ENCODE measurements at regions not wholly inside any gene's neighbourhood (a gene's known extent, or its start where the extent isn't known, plus 50 kb on each side); places are given as distances from the start of the nearest gene placed in this dataset.

DNA sequence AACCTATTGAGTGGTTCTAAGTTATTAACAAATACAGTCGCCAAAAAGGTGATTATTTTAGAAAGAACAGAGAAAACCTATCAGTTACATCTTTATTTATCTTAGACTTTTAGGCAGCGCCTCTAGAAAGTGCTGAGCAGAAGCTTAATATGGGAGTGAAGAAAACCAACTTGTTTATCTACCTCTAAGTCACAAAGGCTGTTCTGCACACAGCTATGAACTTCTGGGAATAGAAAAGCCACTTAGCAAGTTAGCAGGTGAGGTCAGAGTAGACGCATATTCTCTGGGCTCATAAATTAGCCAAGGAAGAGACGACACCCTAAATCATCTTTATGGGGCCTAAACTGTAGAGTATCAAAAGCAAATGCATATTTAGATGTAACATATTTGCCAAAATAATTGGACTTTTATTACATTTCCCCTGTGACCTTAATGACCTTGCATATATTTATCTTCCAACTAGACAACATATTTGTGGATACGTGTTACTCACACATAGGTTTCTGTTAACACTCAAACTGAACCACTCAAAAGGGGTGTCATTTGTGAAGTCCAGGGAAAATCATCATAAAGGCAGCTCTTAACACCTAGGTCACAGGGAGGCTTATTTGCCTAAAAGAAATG lies 267.1 kb downstream of the ADGB start:
- no peak for DNase-seq

DNA sequence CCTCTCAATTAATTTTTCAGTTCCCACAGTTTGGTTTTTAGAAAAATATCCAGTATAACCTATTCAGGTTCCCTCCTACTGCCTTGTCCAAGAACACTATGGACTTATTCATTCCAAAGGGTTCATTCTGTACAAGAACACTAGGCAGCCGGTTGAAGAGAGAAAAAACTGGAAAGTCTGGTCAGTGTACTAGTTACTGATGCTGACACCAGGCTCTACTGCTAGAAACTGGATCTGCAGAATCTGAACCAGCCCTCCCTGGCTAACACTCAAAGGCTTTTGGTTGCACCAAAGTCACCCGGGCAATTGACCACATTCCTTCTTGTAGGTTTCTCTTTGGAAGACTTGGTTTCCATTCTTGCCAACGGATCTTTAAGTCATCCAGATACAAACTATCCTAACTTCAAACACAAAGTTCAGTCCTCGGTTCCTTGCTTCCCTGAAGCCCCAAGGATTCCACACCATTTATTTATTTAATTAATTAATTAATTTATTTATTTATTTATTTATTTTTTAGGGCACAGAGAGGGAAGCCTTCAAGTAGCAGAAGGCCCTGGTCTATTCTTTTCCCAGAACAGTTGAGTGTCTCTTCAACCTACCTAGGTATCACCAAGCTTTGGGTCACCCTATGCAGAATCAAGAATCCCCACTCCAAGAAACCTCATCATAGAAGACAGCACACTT lies 268.1 kb downstream of the ADGB start:
- no peak for DNase-seq

DNA sequence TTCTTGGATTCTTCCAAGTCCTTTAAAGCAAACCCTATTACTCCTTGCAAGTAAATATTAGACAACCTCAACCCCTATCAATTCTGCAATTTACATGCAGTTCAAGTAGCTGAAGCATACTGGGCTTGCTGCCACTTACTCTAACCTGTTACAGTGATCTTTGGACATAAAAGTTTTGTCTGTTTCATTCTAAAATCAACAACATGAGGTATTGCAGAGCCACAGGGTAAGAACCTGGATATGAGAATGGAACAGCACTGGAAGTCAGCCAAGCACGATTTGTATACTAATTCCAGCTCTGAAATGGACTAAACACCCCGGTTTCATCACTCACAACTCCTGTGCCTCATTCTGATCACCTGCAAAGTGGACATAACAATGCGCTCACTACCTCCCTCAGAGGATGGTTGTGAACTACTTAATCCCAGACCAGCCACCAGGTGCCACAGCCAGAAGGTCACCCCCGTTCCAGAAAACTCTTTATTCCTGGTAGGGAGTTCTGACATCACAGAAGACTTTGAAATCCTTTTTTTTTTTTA lies 270.0 kb downstream of the ADGB start:
- DNase-seq, result no peak

DNA sequence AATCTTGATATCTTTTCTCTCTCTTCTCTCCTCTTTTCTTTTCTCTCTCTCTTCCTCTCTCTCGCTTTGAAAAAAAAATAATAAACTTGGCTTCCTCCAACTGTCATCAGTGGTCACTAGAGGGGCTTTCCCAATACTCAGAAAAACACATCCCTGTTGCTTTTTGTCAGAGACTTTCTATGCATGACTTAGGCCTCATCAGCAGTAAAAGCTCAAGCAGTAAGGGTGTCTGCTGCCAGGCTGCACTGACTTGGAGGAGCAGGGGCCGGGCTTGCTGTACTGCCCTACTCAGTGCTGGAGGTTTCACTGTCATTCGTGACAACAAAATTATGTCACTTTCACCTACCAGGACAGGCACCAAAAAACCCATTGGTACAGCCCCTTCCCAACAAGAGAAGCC lies 272.0 kb downstream of the ADGB start:
- no peak for DNase-seq

DNA sequence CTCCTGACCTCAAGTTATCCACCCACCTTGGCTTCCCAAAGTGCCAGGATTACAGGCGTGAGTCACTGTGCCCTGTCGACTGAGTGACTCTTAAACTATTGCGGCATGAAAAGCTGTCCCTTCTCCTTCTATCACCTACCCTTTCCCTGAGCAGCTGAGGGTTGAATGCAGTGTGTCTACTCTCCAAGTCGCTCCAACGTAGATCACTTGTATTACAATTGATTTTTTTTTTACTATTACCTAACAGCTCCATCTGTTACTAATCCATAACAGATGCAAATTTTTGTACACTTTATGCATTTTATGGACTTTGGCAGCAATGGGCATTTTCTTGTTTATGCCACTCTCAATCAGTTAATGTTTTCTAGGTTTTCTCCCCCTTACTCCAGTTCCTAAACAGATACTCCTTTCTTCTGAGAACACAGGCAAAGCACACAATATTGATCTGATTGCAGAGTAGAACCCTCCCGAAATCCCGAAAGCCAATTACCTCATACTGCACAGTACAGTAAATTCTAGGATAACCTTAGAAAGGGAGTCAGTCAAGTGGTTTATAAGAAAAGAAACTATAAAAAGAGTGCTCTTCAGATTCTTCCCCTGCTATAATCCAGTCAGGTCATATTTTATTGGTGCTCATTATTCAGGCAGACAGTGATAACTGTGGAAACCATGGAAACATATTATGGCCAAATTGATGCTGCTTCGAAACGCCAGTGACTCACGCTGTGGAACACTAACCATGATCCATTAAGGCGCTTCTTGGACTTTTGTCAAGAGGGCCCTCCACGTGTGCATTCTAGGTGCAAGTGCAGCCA lies 273.0 kb downstream of the ADGB start:
- no peak for DNase-seq

DNA sequence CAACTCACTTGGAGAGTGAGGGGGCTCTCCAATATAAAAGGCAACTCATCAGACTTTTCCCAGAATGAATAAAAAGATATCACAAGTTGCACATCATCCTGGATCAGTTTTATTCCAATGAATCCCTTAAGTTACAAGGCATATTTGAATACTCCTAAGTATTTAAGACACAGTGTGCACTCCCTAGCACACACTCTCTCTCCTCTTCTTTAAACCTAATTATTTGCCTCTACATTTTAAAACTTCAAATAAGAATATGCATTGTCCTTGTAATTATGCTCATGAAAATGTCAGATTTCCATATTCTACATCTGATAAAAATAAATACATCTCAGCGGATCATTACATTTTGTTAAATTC lies 273.6 kb downstream of the ADGB start:
- no peak for DNase-seq

DNA sequence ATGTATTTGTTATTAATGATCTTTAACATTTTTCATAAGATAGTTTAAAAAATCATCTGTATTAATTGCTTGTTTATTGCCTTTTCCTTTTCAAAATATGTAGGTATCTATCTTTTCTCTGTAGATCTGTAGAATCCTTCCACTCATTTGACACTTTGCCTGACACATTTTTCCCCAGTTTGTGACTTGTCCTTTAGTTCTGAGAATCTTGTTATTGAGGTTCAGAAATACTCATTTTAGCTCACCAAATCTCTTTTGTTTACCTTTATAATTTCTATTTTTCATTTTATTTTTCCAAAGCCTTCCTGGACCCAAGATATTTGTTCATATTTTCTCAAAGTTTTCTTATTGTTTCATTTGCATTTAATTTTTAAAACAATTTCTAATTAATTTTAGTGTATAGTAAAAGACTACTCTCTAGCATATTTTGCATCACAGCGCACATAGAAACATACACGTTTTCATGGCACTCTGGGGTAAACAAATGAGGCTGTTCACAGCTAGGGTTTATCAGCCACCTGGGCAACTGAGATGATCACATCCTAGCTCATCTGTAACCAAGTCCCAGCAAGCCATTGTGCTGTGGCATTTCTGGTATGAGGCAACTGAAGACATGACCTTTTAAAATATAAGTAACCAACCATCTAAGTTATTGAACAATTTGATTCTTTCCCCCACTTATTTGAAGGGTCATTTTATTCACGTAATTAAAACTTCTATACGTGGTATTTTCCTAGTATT lies 275.7 kb downstream of the ADGB start:
- DNase-seq, result no peak

DNA sequence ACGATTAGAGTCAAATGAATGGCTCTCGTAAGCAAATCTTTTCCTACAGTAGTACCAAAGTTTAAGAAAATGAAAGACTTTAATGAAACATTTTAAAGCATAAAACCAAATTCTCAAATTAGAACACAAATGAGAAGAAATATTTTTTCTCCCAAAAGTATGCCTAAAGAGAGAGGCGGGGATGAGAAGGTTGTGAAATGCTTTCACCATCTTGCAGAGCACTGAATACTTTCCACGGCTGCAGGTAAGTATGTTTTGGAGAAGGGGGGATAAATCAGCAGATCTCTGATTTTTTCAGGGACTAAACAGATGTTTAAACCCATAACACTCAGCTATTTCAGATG lies 277.1 kb downstream of the ADGB start:
- DNase-seq, result no peak

DNA sequence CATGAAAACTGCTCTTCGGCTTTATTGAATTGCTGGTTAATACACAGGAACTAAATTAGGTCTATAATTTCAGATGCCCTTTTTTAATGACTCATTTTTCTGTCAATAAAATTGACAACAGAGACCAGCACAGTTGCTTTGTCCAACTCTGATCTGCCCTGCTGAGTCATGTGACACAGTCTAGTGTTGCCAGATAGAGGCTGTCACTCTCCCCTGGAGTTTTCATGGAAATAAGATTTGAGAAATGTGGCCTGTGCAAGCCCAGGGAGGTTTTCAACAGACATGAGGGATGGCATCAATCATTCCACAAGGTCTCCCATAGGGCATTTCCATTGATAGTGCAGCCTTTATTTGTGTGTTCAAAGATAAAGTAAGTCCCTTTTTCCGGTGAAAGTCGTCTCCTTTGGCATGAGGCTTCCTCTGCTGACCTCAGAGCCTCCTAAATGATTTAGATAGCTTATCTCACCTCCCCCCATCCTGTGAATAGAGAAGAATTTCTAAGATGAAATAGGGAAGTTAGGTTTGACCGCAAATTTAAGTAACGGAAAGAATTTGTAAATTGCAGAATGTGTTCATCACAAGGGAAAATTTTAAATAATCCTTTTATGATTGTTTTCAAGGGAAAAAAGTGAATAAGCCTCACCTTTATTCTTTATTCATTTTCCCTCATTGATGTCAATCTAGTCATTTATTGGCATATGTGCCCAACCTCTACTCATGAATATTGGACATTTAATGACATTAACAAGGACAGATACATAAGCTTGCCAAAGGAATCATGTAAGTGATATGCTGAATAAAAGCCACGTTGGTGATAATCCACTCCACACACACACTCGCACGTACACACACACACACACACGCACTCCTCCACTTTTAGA lies 277.7 kb downstream of the ADGB start:
- DNase-seq, result no peak

DNA sequence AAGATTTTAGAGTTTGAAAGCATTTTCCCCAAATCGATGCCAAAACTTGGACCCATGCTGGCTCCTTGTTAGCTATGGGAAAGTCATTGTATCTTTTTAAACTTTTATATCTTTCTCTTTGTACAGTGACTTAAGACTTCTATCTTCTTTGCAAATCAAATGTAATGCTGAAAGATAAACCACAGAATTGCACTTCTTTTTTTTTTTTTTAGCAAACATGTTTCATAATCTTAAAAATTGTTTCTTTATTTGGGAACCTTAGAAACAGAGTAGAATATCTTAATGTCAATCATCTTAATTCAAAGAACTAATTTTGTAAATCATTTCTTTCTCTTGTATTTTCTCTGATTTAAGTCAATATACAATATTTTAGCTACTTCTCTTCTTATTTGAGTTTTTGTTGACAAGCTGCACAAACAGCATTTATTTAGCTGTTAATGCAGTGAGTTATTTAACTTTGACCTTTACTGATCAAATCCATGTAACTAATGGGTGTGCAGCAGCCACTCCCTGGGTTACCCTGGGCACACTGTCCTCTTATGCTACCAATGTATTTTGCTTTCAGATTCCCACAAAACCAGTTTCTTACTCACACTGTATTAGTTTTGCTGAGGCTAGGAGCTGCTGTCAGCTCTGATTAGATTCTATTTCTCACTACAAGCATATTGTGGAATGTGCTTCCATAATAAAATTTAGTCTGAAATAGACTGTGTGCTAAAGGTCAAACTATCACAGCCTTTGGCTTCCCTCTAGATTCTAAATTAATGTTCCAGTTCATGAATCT lies 279.6 kb downstream of the ADGB start:
- DNase-seq, result no peak

DNA sequence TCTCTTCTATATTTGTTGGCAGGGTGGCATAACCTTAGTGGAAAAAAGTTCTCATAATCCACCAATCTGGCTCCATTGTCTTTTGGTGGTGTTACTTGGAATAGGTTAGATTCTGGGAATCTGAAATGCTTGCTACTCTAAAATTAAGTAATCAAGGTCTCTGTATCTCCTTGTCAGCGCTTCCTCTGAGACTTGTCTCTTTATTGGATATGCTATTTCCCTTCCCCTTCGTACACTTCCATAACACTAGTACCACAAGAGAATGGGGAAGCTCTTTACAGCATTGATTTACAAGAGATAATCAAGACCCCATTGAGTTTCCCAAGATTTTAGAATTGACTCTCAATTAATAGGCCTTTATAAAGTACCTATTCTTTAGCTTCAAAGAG lies 280.2 kb downstream of the ADGB start:
- no peak for DNase-seq

DNA sequence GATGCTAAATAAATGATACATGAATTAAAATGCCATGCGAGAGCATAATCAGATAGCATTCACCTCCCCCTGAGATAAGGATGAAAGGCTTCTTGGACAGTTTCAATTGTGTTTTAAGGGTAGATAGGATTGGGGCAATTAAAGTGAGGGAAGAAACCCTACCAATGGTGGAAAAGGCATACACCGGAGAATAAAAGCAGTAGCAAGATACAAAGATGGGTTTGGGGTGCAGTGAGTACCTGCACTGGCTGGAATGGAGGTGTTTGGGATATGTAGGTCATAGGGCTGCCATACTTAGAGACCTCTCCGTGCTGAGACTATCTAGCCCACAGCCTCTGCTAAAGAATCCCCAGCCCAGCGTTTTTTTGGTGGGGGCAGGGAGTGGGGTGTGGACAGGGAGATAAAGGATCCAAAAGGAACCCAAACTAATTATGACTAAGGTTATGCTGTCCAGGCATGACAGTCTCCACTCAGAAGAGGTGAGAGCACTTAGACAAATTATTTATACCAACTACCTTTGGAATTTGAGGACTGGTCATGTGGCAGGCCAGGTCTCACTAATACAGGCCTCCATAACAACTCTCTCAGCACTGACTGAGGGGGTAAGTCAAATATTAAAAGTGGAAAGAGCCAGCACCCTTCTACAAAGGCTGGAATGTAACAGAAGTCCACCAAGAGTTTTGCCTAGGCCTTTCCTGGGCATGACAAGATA lies 280.8 kb downstream of the ADGB start:
- no peak for DNase-seq

DNA sequence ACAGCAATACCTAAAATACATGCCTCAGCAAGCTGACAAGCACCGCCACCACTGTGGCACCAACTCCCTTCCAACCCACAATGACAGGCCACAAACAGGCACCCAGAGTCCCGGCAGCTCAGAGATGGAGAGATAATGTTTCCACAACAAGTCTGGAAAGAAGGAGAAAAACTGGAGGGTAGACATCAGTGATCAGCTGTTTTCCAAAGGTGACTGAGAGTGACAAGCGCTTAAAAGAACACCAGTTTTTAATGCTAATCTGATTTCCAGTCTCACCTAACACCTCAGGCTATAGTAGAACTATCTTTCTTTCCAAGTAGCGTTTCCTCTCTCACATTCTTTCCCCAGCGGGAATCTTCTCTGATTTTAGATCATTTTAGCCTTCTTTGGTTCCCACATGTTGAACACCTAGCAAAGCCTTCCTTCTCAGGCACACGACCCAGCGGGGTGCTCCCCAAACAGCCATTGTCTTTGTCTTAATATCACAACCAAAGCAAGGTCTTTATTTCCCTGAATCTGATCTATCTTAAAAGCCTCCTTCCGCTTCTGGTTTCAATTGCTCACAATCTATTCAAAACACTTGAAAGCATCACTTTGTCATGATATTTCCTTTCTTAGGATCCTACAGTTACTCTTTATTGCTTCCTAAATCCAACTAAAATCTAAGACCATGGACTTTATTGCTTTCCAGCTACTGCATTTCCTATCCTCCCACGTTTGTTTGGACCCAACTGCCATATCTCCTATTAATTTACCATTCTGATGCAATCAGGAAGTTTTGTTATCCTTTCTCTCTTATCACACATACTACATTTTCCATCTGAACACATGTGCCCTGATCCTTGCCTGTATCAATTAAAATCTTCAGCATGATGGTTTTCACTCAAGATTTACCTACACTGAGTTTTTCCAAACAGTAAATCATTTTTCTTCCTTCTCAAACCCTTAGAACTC lies 282.7 kb downstream of the ADGB start:
- no peak for DNase-seq

DNA sequence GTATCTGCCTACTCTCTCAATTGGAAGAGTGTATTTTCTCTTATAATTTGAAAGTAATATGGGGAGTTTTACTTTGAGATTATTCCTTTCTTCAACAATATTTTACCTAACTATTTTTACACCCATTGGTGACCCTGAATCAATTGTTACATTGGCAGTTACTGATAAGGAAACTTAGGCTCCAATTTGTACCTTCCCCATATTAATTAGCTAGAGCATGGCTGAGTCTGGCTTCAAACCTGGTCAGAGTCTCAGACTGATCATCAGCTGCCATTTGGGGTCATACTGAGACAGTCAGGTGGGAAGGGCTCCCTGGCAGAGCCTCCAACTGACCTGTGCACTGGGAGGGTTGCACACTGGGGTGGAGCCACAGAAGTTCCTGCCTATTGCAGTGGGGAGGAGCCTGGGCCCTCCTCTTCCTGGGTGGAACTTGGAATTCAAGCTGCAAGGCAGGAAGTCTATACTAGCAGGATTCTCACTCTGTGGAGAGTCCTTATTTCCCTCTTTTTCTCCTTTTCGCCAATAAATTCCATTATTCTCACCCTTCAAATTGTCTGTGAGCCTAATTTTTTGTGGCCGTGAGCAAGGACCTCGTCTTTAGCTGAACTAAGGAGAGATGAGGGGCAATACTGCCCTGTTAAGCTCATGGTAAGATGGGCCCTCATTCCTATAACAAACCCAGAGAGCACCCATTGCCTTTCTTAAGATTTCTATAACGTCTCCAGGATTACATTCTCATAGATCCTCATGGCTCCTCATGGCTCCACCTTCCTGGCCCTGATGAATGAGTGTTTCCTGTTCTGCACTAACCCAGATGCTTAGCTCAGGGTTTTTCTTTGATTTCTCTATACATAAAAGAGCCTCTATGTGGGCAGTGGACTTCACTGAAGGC lies 285.1 kb downstream of the ADGB start:
- DNase-seq, result no peak

DNA sequence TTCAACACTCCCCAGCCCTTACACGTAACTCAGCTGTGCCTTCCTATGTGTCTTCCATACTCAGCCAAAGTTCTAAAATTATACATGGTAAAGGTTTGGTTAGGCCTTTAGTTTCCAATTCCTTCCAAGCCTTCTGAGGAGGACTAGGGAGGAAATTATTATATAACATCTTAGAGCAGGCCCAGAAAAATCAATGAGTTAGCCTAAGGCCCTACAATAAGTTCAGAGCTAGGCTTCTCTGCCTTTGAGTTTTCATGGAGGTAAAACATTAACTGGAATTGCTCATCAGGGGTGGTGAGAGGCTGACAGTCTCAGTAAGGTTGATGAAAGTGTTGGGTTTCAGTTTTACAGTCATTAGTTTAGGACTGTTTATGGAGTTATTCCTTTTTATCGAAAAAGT lies 286.0 kb downstream of the ADGB start:
- peak; percentile 76 for DNase-seq

DNA sequence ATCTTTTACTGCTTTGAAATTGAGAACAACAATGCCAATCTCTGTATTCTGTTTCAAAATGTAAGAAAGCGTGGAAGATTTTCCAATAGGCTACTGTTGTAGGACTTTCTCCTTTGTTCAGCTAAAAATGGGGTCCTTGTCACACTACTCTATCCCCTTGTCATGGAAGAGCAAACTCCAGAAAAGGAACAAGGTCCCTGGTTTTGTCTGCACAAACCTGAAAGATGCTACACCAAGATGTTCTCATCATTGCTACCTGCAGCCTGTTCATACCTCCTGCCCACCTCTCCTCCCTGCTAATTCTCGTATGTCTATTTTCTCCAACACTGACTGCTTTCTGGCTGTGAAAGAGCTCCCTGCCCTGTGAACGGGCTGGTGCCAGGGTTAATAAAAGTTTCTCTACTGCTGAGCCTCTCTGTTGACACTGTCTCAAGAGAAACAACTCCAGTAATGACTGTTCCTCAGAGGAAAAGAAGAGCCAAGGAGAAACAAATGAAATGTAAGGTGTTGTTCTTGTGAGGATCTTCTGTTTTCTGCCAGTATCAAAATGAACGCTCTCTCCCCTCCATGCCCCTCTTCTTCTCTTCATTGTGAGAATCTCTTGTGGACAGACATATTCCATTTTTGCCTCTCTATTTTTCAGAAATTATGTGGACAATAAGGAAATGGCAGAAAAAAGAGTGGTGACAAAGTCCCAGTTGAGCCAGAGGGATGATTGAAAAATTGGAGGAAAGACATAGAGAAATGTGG lies 287.1 kb downstream of the ADGB start:
- DNase-seq, result no peak

DNA sequence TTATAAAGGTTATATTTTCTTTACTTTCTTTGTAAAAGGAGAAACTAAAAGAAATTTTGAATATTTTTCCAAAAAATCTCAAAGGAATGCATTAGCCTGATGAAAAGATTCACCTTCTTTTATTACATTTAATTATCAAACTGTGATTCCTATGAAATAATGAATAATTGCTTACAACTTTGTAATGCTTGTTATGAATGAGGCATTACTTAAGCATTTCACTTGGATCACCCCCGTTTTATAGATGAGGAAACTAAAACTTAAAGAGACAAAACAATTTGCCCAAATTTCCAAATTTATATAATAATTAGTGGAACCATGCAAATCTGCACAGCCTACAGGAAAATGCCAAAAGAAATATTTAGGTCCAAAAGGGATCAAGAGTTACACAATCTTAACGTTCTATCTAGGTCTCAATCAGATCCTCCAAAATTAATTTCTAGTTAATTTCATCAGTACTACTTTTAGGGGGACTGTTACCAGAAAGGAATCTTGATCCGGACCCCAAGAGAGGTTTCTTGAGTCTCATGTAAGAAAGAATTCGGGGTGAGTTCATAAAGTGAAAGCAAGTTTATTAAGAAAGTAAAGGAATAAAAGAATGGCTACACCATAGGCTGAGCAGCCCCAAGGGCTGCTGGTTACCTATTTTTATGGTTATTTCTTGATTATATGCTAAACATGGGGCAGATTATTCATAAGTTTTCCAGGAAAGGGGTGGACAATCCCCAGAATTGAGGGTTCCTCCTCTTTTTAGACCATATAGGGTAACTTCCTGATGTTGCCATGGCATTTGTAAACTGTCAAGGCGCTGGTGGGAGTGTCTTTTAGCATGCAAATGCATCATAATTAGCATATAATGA lies 288.0 kb downstream of the ADGB start:
- no peak for DNase-seq

All from kidney glomerular epithelial cell (primary cell).